GM19452 (cell line): ENCODE measurements at regions not wholly inside any gene's neighbourhood (a gene's known extent, or its start where the extent isn't known, plus 50 kb on each side); places are given as distances from the start of the nearest gene placed in this dataset.

Experiments
- ATAC-seq: cut with Tn5 transposase; IDR thresholded peaks from one replicate; pipeline ENCODE4 v1.9.1; 2021; ENCODE audit not compliant: unreplicated experiment

DNA sequence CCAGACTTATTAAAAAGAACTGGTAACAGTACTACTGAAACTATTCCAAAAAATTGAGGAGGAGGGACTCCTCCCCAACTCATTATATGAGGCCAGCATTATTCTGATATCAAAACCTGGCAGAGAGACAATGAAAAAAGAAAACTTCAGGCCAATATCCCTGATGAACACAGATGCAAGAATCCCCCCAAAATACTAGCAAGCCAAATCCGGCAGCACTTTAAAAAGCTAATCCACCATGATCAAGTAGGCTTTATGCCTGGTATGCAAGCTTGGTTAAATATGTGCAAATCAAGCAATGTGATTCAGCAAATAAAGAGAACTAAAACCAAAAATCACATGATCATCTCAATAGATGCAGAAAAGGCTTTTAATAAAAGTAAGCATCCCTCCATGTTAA, 2271.0 kb upstream of the C9orf72 start:
- ATAC-seq, result no peak

DNA sequence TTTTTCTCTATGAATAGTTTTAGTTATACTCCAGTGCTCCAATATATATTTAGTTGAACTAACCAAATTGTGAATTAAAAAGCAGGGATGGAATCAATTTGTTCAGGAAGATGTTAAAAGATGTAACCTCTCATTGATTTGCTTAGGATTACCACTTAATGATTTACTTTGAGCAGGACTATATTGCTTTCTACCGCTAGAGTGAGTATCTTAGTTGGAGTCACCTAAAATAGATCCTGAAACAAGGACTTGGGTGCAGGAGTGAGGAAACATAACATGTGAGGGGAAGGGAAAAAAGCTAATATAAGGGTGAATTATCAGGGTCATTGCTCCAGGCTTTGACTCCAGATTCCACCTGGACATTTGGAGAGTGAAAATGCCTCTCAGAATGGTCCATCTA, 2277.4 kb upstream of the C9orf72 start:
- no peak for ATAC-seq

DNA sequence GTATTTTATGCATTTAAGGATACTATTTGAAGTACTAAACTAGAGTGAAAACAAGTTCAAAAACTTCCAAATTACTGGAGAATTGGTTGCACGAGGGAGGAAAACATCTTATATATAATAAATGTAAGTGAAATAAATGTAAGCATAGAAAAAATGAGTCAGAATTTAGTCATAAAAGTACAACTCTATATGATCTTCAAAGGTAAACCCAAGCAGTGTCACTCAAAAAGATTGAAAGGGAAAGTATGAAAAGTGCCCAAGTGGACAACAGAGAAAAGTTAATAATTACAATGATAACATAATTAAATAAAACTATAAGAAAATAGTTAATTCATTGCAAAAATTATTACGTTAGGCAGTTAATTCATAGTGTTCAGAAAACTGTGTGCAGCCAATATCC, 2288.5 kb upstream of the C9orf72 start:
- ATAC-seq, result no peak

DNA sequence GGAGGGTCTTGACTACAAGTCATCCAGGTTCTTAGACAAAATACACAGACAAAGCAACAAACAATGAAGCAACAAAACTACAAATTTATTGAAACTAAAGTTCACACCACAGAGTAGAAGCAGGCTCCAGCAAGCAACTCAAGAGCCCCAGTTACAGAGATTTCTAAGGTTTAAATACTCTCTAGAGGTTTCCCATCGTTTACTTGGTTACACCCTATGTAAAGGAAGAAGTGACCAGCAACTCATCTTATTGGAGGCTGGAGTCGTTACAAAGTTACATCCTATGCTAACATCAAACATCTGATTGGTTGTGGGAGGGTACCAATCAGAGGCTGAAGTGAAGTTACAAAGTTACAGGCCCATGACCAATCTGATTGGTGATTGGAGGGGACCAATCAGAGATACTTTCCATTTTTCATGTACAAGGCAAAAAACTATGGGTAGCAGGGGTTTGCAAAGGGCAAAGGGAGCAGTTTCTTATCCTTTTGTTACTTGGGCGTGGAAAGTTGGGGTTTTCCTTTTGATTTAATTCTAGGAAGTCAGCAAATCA, 2292.6 kb upstream of the C9orf72 start:
- ATAC-seq, result no peak

GRCh38 chr9:29866556-29866955, 2293.3 kb upstream of the C9orf72 start:
- ATAC-seq, result no peak

DNA sequence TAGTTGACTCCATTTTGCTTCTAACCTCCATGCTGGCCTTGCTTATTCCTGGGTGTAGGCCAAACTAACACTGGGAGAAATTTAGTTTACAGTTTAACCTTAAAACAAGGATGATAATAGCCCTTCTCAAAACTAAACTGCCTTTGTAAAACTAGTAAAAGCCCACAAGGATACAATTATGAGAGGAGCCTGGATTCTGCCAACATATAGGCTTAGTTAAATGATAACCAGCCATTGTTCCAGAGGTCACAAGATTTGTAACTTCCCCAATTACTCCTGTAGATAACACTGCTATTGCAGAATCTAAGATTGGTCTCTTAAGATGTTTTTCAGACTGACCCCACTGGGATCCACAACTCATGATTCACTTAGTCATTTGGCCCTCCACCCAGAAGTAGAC, 2300.3 kb upstream of the C9orf72 start:
- ATAC-seq, result no peak

- no peak for ATAC-seq
Observed at GRCh38 chr9:29875547-29875946, 2302.3 kb upstream of the C9orf72 start.

DNA sequence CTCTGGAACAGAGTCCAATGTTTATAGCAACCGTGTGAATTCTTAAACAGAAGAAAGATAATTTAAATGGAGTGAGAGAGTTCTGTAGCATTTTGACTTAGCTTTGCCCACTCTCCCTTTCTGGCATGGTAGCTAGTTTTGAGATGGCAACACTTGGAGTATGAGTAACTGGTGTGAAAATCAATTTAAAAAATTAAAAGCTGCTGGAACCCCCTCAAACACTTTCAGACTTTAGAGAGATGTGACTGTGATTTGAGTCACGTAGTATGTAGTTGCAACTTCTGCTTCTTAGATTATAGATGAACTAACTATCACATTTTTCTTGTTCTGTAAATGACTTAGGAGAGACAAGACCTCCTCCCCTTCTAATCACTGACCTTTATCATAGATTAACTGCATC, 2309.5 kb upstream of the C9orf72 start:
- no peak for ATAC-seq

- ATAC-seq, result no peak
Observed at GRCh38 chr9:29906065-29906464, 2332.8 kb upstream of the C9orf72 start.

GRCh38 chr9:29928072-29928471, 2354.8 kb upstream of the C9orf72 start:
- no peak for ATAC-seq

- no peak for ATAC-seq
Observed at GRCh38 chr9:29939559-29939958, 2366.3 kb upstream of the C9orf72 start.

DNA sequence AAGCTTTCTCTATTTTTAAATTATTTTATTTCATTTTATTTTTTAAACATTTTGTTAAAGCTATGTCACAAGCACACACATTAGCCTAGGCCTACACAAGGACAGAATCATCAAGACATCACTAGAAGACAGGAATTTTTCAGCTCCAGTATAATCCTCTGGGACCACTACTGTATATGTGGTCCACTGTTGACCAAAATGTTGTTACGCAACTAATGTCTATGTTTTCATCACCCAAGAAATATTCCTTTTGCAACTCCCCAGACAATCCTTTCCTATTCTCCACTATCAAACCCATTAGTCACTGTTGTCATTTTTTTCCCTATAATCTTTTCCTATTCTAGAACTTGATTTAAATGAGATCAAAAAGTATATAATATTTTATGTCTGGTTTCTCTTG, 2371.7 kb upstream of the C9orf72 start:
- ATAC-seq, result no peak

GRCh38 chr9:29958469-29958868, 2385.2 kb upstream of the C9orf72 start:
- no peak for ATAC-seq

- ATAC-seq, result no peak
Observed at GRCh38 chr9:29965834-29966233, 2392.6 kb upstream of the C9orf72 start.

DNA sequence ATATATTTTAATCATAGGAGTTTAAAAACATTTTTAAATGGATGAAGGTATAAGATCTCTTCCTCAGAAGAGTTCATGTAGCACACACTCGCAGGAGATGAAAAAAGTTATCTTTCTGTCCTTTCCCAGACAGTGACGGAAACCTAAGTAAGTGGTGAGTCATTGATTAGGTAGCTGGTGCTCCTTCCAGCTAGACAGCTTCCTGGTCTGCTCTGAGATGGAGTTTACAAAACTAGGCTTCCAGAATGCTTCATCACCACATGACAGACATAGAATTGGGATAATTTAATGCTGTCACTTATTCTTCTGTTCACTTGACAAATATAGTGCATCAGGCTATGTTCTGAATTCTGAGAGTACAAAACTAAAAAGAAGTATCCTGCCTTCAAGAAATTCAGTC, 2393.0 kb upstream of the C9orf72 start:
- ATAC-seq, result no peak

GRCh38 chr9:29968831-29969230, 2395.6 kb upstream of the C9orf72 start:
- no peak for ATAC-seq

DNA sequence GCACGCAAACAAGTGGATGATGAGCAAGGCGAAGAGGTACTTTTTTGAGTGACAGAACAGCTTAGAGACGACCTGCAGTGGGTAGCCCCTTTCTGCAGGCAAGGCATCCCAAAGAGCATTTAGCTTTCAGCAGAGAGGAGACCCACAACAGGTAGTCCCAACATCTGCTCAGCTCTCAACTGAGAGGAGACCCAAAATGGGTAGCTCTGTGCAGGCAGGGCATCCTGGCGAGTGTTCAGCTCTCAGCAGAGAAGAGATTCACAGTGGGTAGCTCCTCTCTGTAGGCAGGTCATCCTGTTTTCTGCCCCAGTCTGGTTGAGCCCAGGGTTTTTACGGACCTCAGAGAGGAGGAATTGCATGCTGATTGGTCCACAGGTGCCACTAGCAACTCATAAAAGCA, 2396.1 kb upstream of the C9orf72 start:
- no peak for ATAC-seq

- ATAC-seq, result no peak
Observed at GRCh38 chr9:29969856-29970647, 2396.8 kb upstream of the C9orf72 start.

GRCh38 chr9:29974197-29974596, 2400.9 kb upstream of the C9orf72 start:
- ATAC-seq, result no peak

- ATAC-seq, result no peak
Observed at GRCh38 chr9:29976981-29977380, 2403.7 kb upstream of the C9orf72 start.

- no peak for ATAC-seq
Observed at GRCh38 chr9:29981013-29981412, 2403.4 kb upstream of the ACO1 start.

- no peak for ATAC-seq
Observed at GRCh38 chr9:29999645-30000044, 2384.8 kb upstream of the ACO1 start.

GRCh38 chr9:30010691-30011090, 2373.8 kb upstream of the ACO1 start:
- ATAC-seq, result no peak
